Transverse colon (tissue), 4 donors: ENCODE measurements at regions not wholly inside any gene's neighbourhood (a gene's known extent, or its start where the extent isn't known, plus 50 kb on each side); places are given as distances from the start of the nearest gene placed in this dataset.
A peak's percentile ranks its signal among the peaks of the same experiment; 100 is the strongest.
"Not testable (repeated sequence)": the region's sequence is repeated elsewhere in the genome, so short reads cannot be mapped to it uniquely, and the experiment has no call there.

Source experiments
- DNase-seq: peaks from one replicate; pipeline ENCODE4 v3.0.0-alpha.2; 2019
- H3K27ac ChIP-seq, 4 donors: fragments of 200-600 bp; sonication (generic); 2 replicates each; pipeline ENCODE4 v1.5.1; 2016 to 2018; ENCODE audit warnings: inconsistent platforms in 4 of 4
- H3K27me3 ChIP-seq: fragments of 200-600 bp; sonication (generic); 2 replicates; pipeline ENCODE4 v1.5.1; 2017; ENCODE audit warnings: inconsistent platforms
- H3K36me3 ChIP-seq, 4 donors: fragments of 200-600 bp; sonication (generic); 2 replicates each; pipeline ENCODE4 v1.5.1; 2017 to 2019; ENCODE audit warnings: inconsistent platforms in 4 of 4
- H3K4me1 ChIP-seq, 4 donors: fragments of 200-600 bp; sonication (generic); 2 replicates each; pipeline ENCODE4 v1.5.1; 2017 to 2020; ENCODE audit warnings: inconsistent platforms in 4 of 4
- H3K4me3 ChIP-seq, 4 donors: fragments of 200-600 bp; sonication (generic); 1 replicate in 1 of 4; 2 replicates in 3 of 4; pipeline versions ENCODE4 v1.5.1 to v1.6.1; 2017 to 2019; ENCODE audit warnings: inconsistent platforms in 4 of 4
- H3K9me3 ChIP-seq, 2 donors: fragments of 200-600 bp; sonication (generic); 2 replicates each; pipeline ENCODE4 v1.5.1; 2017 to 2019; ENCODE audit warnings: inconsistent platforms in 2 of 2
- EP300 ChIP-seq: sonication (generic); formaldehyde crosslinking; IDR thresholded peaks from one replicate; pipeline ENCODE4 v1.6.1; 2017; ENCODE audit warnings: antibody characterized with exemption, low read depth
- POLR2A ChIP-seq: fragments of 450-650 bp; IDR thresholded peaks from one replicate; pipeline ENCODE4 v1.6.1; 2016; ENCODE audit warnings: antibody characterized with exemption, mild to moderate bottlenecking, moderate library complexity
- POLR2AphosphoS5 ChIP-seq, 3 donors: sonication (generic); formaldehyde crosslinking; IDR thresholded peaks; one replicate each; pipeline ENCODE4 v1.6.1; 2016; ENCODE audit warnings: antibody characterized with exemption in 3 of 3
- WGBS, 2 donors: methylation state at CpG; one replicate each; pipeline ENCODE4 v1.1.5; 2018; ENCODE audit warnings: low coverage in 1 of 2; 5-methylcytosine and 5-hydroxymethylcytosine counted together
- in situ Hi-C, 4 donors: fragments of 200-750 bp; cut with MboI; loops; one replicate each; pipeline versions ENCODE4 v1.15.0 to v1.15.1; 2017; ENCODE audit warnings: low sequenced_read_pairs in 3 of 4, low pct_ligation_motif_present in 1 of 4, low pct_unique_long_range_greater_than_20kb in 1 of 4
- intact Hi-C: fragments of 100-400 bp; cut with DNase I; formaldehyde crosslinking; loops from one replicate; pipeline ENCODE4 v1.15.1; 2023; ENCODE audit warnings: low total_unique reads
- TF ChIP-seq, protein P1 (sequence below), 5 experiments: fragments of 200-600 bp in 3 of 5; fragments of 450-650 bp in 2 of 5; sonication (generic) in 3 of 5; IDR thresholded peaks; 1 replicate in 2 of 5; 2 replicates in 3 of 5; pipeline ENCODE4 v1.5.1; 2016 to 2017; ENCODE audit warnings: antibody characterized with exemption in 5 of 5, inconsistent platforms in 3 of 5, mild to moderate bottlenecking in 2 of 5, moderate library complexity in 1 of 5

GRCh38 chr4:42781315-42781714 lies 111.2 kb upstream of the GRXCR1 start:
- no peaks in the 10 kb centered on the region for H3K4me1 ChIP-seq
- no peak for DNase-seq
- no peak overlapping the region for H3K27ac ChIP-seq
- TF ChIP-seq POLR2A (no peak), POLR2AphosphoS5 (IDR thresholded peaks at IDR 0.05) (no peak), EP300 (no peak)
- TF ChIP-seq, protein P1, sequence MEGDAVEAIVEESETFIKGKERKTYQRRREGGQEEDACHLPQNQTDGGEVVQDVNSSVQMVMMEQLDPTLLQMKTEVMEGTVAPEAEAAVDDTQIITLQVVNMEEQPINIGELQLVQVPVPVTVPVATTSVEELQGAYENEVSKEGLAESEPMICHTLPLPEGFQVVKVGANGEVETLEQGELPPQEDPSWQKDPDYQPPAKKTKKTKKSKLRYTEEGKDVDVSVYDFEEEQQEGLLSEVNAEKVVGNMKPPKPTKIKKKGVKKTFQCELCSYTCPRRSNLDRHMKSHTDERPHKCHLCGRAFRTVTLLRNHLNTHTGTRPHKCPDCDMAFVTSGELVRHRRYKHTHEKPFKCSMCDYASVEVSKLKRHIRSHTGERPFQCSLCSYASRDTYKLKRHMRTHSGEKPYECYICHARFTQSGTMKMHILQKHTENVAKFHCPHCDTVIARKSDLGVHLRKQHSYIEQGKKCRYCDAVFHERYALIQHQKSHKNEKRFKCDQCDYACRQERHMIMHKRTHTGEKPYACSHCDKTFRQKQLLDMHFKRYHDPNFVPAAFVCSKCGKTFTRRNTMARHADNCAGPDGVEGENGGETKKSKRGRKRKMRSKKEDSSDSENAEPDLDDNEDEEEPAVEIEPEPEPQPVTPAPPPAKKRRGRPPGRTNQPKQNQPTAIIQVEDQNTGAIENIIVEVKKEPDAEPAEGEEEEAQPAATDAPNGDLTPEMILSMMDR (IDR thresholded peaks at IDR 0.05), result no peak
- intact Hi-C loops, result no loop called here
- H3K4me3 ChIP-seq, result no peak overlapping the region
- H3K9me3 ChIP-seq, result no peaks in the 10 kb centered on the region
- no peaks in the 10 kb centered on the region for H3K36me3 ChIP-seq
- 22 to 39% methylated on average over 2 of the region's 2 CpGs for WGBS, 2 donors
- in situ Hi-C loops, result no loop called here
- H3K27me3 ChIP-seq, result no peaks in the 10 kb centered on the region

- intact Hi-C loops (no loop called here), in situ Hi-C loops (no loop called here)
- Histone ChIP-seq H3K4me1 (no peaks in the 10 kb centered on the region), H3K36me3 (peaks cover 0 to 1% (median 0%) of the 10 kb centered on the region in 4 donors), H3K9me3 (no peaks in the 10 kb centered on the region), H3K27me3 (no peaks in the 10 kb centered on the region), H3K27ac (no peak overlapping the region), H3K4me3 (no peak overlapping the region)
- WGBS, 2 donors, result 58 to 61% methylated on average over 5 to 6 of the region's 6 CpGs
- no peak for TF ChIP-seq POLR2A
- DNase-seq, result no peak
Measured at GRCh38 chr4:42778349-42778748, 114.2 kb upstream of the GRXCR1 start.

- in situ Hi-C loops (loop anchor here in 1 of 4 donors (25.0 kb wide), 1 partner anchor 206 kb away; no protein-coding TSS in a partner anchor), intact Hi-C loops (no loop called here)
- 70% methylated on average over 4 of the region's 4 CpGs; no CpG with 5 or more reads in 1 of the 2 donors for WGBS, 2 donors
- no peaks in the 10 kb centered on the region for H3K36me3 ChIP-seq
- TF ChIP-seq POLR2AphosphoS5 (IDR thresholded peaks at IDR 0.05) (no peak), EP300 (no peak), POLR2A (no peak)
- TF ChIP-seq, protein P1 (IDR thresholded peaks at IDR 0.05), result no peak
- DNase-seq, result peak; percentile 12
- H3K9me3 ChIP-seq, result no peaks in the 10 kb centered on the region
- no peaks in the 10 kb centered on the region for H3K4me1 ChIP-seq
- no peak overlapping the region for H3K27ac ChIP-seq
- H3K4me3 ChIP-seq, result no peak overlapping the region
- no peaks in the 10 kb centered on the region for H3K27me3 ChIP-seq
Measured at GRCh38 chr4:42768125-42768748, 111.3 kb upstream of the ATP8A1 start.

GRCh38 chr4:42767669-42768068 lies 110.8 kb upstream of the ATP8A1 start:
- Histone ChIP-seq H3K4me1 (no peaks in the 10 kb centered on the region), H3K27me3 (no peaks in the 10 kb centered on the region), H3K27ac (no peak overlapping the region), H3K4me3 (no peak overlapping the region), H3K36me3 (no peaks in the 10 kb centered on the region), H3K9me3 (no peaks in the 10 kb centered on the region)
- in situ Hi-C loops (loop anchor here in 1 of 4 donors (25.0 kb wide), 1 partner anchor 205 kb away; no protein-coding TSS in a partner anchor), intact Hi-C loops (no loop called here)
- TF ChIP-seq POLR2AphosphoS5 (IDR thresholded peaks at IDR 0.05), result no peak
- TF ChIP-seq POLR2A, result no peak
- TF ChIP-seq, protein P1 (IDR thresholded peaks at IDR 0.05), result no peak
- TF ChIP-seq EP300, result no peak
- 84 to 85% methylated on average over 8 to 9 of the region's 9 CpGs for WGBS, 2 donors
- no peak for DNase-seq

GRCh38 chr4:42761804-42762203 lies 104.9 kb upstream of the ATP8A1 start:
- TF ChIP-seq, protein P1 (IDR thresholded peaks at IDR 0.05), result no peak
- no peak for TF ChIP-seq POLR2AphosphoS5 (IDR thresholded peaks at IDR 0.05)
- no peak for TF ChIP-seq POLR2A
- TF ChIP-seq EP300, result no peak
- Histone ChIP-seq H3K9me3 (no peaks in the 10 kb centered on the region), H3K27me3 (no peaks in the 10 kb centered on the region), H3K4me3 (no peak overlapping the region), H3K36me3 (no peaks in the 10 kb centered on the region), H3K27ac (no peak overlapping the region), H3K4me1 (no peaks in the 10 kb centered on the region)
- intact Hi-C loops (no loop called here), in situ Hi-C loops (loop anchor here in 1 of 4 donors (25.0 kb wide), 1 partner anchor 200 kb away; no protein-coding TSS in a partner anchor)
- 64 to 83% methylated on average over 2 of the region's 2 CpGs for WGBS, 2 donors
- DNase-seq, result no peak

DNA sequence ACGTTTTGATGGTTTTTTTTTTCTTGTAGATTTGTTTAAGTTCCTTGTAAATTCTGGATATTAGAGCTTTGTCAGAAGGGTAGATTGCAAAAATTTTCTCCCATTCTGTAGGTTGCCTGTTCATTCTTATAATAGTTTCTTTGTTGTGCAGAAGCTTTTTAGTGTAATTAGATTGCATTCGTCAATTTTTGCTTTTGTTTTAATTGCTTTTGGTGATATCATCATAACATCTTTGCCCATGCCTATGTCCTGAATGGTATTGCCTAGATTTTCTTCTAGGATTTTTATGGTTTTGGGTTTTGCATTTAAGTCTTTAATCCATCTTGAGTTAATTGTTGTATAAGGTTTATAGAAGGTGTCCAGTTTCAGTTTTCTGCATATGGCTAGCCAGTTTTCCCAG lies 98.1 kb upstream of the ATP8A1 start:
- H3K36me3 ChIP-seq, H3K9me3 ChIP-seq, H3K27me3 ChIP-seq, H3K27ac ChIP-seq, H3K4me3 ChIP-seq, H3K4me1 ChIP-seq, DNase-seq, intact Hi-C loops: not testable (repeated sequence)
- WGBS, 2 donors, result 53 to 66% methylated on average over 2 of the region's 2 CpGs
- in situ Hi-C loops, result loop anchor here in 2 of 4 donors (10.0 to 25.0 kb wide), 2 partner anchors 190 to 193 kb away; no protein-coding TSS in a partner anchor
